SK-N-SH (cell line): ENCODE measurements at regions not wholly inside any gene's neighbourhood (a gene's known extent, or its start where the extent isn't known, plus 50 kb on each side); places are given as distances from the start of the nearest gene placed in this dataset.

Experiments
- CTCF ChIA-PET: fragments of 300-600, 350-600 bp; formaldehyde crosslinking; extraction: SDS; loops from one replicate; lab custom pipeline; 2021; lab: Yijun Ruan, JAX
- POLR2A ChIA-PET: fragments of 350-600 bp; sonication (Branson Sonifier 250); formaldehyde crosslinking; extraction: SDS; loops from one replicate; lab custom pipeline; 2020; ENCODE audit warnings: antibody characterized with exemption, inconsistent platforms; lab: Yijun Ruan, JAX
- DNase-seq: peaks from one replicate; pipeline ENCODE4 v3.0.0; 2012
- H2AFZ ChIP-seq: fragments of 200-600 bp; sonication (generic); 2 replicates; pipeline ENCODE4 v1.8.1; 2016; ENCODE audit warnings: antibody characterized with exemption, mild to moderate bottlenecking, low read depth
- H3F3A ChIP-seq: fragments of 200-600 bp; sonication (generic); replicated peaks from 2 replicates; pipeline ENCODE3; 2016; ENCODE audit warnings: antibody characterized with exemption, mild to moderate bottlenecking; ENCODE audit not compliant: insufficient read depth
- H3K27ac ChIP-seq, 2 experiments: fragments of 200-500 bp in 1 of 2; fragments of 200-600 bp in 1 of 2; sonication (Bioruptor generic) in 1 of 2; sonication (generic), shearing (Covaris generic) in 1 of 2; 2 replicates each; pipeline versions ENCODE4 v1.5.1 to v1.6.1; 2014 to 2016; ENCODE audit warnings: low read depth in 2 of 2, inconsistent platforms in 1 of 2, low read length in 1 of 2, mild to moderate bottlenecking in 1 of 2, mixed read lengths in 1 of 2
- H3K27me3 ChIP-seq: fragments of 200-600 bp; sonication (generic), shearing (Covaris generic); 2 replicates; pipeline ENCODE4 v1.6.1; 2016; ENCODE audit warnings: mixed run types; ENCODE audit not compliant: insufficient read depth
- H3K36me3 ChIP-seq, 2 experiments: fragments of 200-500 bp in 1 of 2; fragments of 200-600 bp in 1 of 2; sonication (Bioruptor generic) in 1 of 2; sonication (generic) in 1 of 2; replicated peaks in 1 of 2; 2 replicates each; pipeline versions ENCODE3 to v1.5.1; 2014 to 2016; ENCODE audit warnings: low read length in 1 of 2, mild to moderate bottlenecking in 1 of 2; ENCODE audit not compliant: insufficient read depth in 2 of 2, control insufficient read depth in 1 of 2
- H3K4me1 ChIP-seq, 2 experiments: fragments of 200-500 bp in 1 of 2; fragments of 200-600 bp in 1 of 2; sonication (Bioruptor generic) in 1 of 2; sonication (generic), shearing (Covaris generic) in 1 of 2; 2 replicates each; pipeline versions ENCODE4 v1.5.1 to v1.6.1; 2014 to 2016; ENCODE audit warnings: low read depth in 1 of 2, low read length in 1 of 2, mixed run types in 1 of 2; ENCODE audit not compliant: insufficient read depth in 2 of 2, control insufficient read depth in 1 of 2
- H3K4me2 ChIP-seq: fragments of 200-600 bp; sonication (generic), shearing (Covaris generic); 2 replicates; pipeline ENCODE4 v1.6.1; 2017; ENCODE audit warnings: mixed run types
- H3K4me3 ChIP-seq, 2 experiments: fragments of 200-500 bp in 1 of 2; fragments of 200-600 bp in 1 of 2; sonication (Bioruptor generic) in 1 of 2; sonication (generic), shearing (Covaris generic) in 1 of 2; 2 replicates each; pipeline versions ENCODE4 v1.5.1 to v1.8.1; 2014 to 2016; ENCODE audit warnings: low read depth in 2 of 2, inconsistent platforms in 1 of 2, low read length in 1 of 2, mild to moderate bottlenecking in 1 of 2, mixed read lengths in 1 of 2, moderate library complexity in 1 of 2
- H3K79me2 ChIP-seq: fragments of 200-600 bp; sonication (generic); 2 replicates; pipeline ENCODE4 v1.8.1; 2017; ENCODE audit warnings: mild to moderate bottlenecking; ENCODE audit not compliant: insufficient read depth
- H3K9ac ChIP-seq: fragments of 200-600 bp; sonication (generic); 2 replicates; pipeline ENCODE4 v1.6.1; 2017; ENCODE audit warnings: mixed run types
- H3K9me2 ChIP-seq: fragments of 200-600 bp; sonication (generic); 2 replicates; pipeline ENCODE4 v1.6.1; 2017; ENCODE audit warnings: mixed run types
- H3K9me3 ChIP-seq: fragments of 200-600 bp; sonication (generic); 2 replicates; pipeline ENCODE4 v1.6.1; 2017; ENCODE audit warnings: mixed run types, mild to moderate bottlenecking, moderate library complexity
- H4K20me1 ChIP-seq: fragments of 200-600 bp; sonication (generic); 2 replicates; pipeline ENCODE4 v1.6.1; 2017; ENCODE audit warnings: mild to moderate bottlenecking, mixed run types; ENCODE audit not compliant: insufficient read depth
- CTCF ChIP-seq: fragments of 200-600 bp; sonication (generic); IDR thresholded peaks from 2 replicates; pipeline ENCODE4 v1.6.1; 2017; ENCODE audit warnings: antibody characterized with exemption, mild to moderate bottlenecking, moderate library complexity
- ELF1 ChIP-seq: IDR thresholded peaks from 2 replicates; pipeline ENCODE4 v1.4.0; 2012
- FOSL2 ChIP-seq: IDR thresholded peaks from 2 replicates; pipeline ENCODE4 v1.4.0; 2012; ENCODE audit warnings: low read depth, mild to moderate bottlenecking, moderate library complexity, borderline replicate concordance
- FOXJ3 ChIP-seq: sonication (generic); formaldehyde crosslinking; IDR thresholded peaks from 2 replicates; pipeline ENCODE4 v1.5.1; 2020; ENCODE audit warnings: mild to moderate bottlenecking, missing genetic modification reagents
- GABPA ChIP-seq: IDR thresholded peaks from 2 replicates; pipeline ENCODE4 v1.4.0; 2012; ENCODE audit warnings: low read depth, mild to moderate bottlenecking
- IRF3 ChIP-seq: fragments of 150-350 bp; IDR thresholded peaks from 2 replicates; pipeline ENCODE4 v1.6.1; 2016; ENCODE audit warnings: mild to moderate bottlenecking, low read depth, low read length
- JUND ChIP-seq: IDR thresholded peaks from 2 replicates; pipeline ENCODE4 v1.4.0; 2012
- MEF2A ChIP-seq: IDR thresholded peaks from 2 replicates; pipeline ENCODE4 v1.4.0; 2012; ENCODE audit warnings: low read depth, borderline replicate concordance
- NFIC ChIP-seq: IDR thresholded peaks from 2 replicates; pipeline ENCODE4 v1.4.0; 2012; ENCODE audit warnings: borderline replicate concordance
- RCOR1 ChIP-seq: fragments of 150-350 bp; IDR thresholded peaks from 2 replicates; pipeline ENCODE4 v1.6.1; 2017; ENCODE audit warnings: antibody characterized with exemption, low read length
- RFX5 ChIP-seq: IDR thresholded peaks from 2 replicates; pipeline ENCODE4 v1.6.1; 2012; ENCODE audit warnings: mild to moderate bottlenecking, improper control_type of control experiment, low read length
- SIN3A ChIP-seq: IDR thresholded peaks from 2 replicates; pipeline ENCODE4 v1.6.1; 2012; ENCODE audit warnings: low read depth, mild to moderate bottlenecking, low read length, moderate library complexity, borderline replicate concordance
- TAF1 ChIP-seq: IDR thresholded peaks from 2 replicates; pipeline ENCODE4 v1.6.1; 2012; ENCODE audit warnings: low read depth, mild to moderate bottlenecking, low read length, moderate library complexity, borderline replicate concordance
- TCF12 ChIP-seq: IDR thresholded peaks from 2 replicates; pipeline ENCODE4 v1.4.0; 2012
- WGBS: methylation state at CpG from one replicate; pipeline ENCODE4 v1.1.6; 2017; ENCODE audit warnings: low lambda C conversion rate; 5-methylcytosine and 5-hydroxymethylcytosine counted together

- peaks cover 29% of the 10 kb centered on the region for H3K27me3 ChIP-seq
- no peaks in the 10 kb centered on the region for H3K9me2 ChIP-seq
- TF ChIP-seq RFX5 (no peak), RCOR1 (no peak), SIN3A (no peak), MEF2A (no peak), ELF1 (no peak), FOXJ3 (CRISPR knock-in tag) (no peak), TAF1 (no peak), FOSL2 (no peak), CTCF (no peak), IRF3 (no peak), JUND (no peak), GABPA (no peak)
- H2AFZ ChIP-seq, result no peak overlapping the region
- no peaks in the 10 kb centered on the region for H3K79me2 ChIP-seq
- no peak overlapping the region for H3K27ac ChIP-seq
- H3K9ac ChIP-seq, result no peak overlapping the region
- H3F3A ChIP-seq, result no peaks in the 10 kb centered on the region
- WGBS, result 45% methylated on average over 13 of the region's 13 CpGs
- peaks cover 0 to 34% of the 10 kb centered on the region in 2 experiments; a peak in 2 of 4 replicates for H3K4me1 ChIP-seq
- no peak for DNase-seq
- H3K4me3 ChIP-seq, result no peak overlapping the region
- CTCF ChIA-PET, result interaction anchor here (0.7 to 34.2 kb wide), 10 partner anchors 9 to 232 kb away, joined by 3 to 571 read pairs (median 4); no protein-coding TSS in a partner anchor
- H3K9me3 ChIP-seq, result no peaks in the 10 kb centered on the region
- no peak overlapping the region for H3K4me2 ChIP-seq
- no peaks in the 10 kb centered on the region for H4K20me1 ChIP-seq
- POLR2A ChIA-PET, result interaction anchor here (1.3 kb wide), 1 partner anchor 85 kb away, joined by 3 read pairs; the partner anchor contains the start of gene ENGASE
- no peaks in the 10 kb centered on the region for H3K36me3 ChIP-seq
Observed at GRCh38 chr17:79159926-79160325, 85.3 kb downstream of the ENGASE start.

GRCh38 chr17:79159471-79159870 is 84.8 kb downstream of the ENGASE start:
- WGBS, result 56% methylated on average over 6 of the region's 6 CpGs
- H3K79me2 ChIP-seq, result no peaks in the 10 kb centered on the region
- ChIA-PET CTCF (interaction anchor here (0.7 to 34.2 kb wide), 10 partner anchors 10 to 233 kb away, joined by 3 to 571 read pairs (median 6); no protein-coding TSS in a partner anchor), POLR2A (interaction anchor here (1.3 kb wide), 1 partner anchor 85 kb away, joined by 3 read pairs; the partner anchor contains the start of gene ENGASE)
- no peak overlapping the region for H3K4me3 ChIP-seq
- H3K4me2 ChIP-seq, result no peak overlapping the region
- H3K9ac ChIP-seq, result no peak overlapping the region
- H3K27ac ChIP-seq, result no peak overlapping the region
- no peaks in the 10 kb centered on the region for H4K20me1 ChIP-seq
- DNase-seq, result no peak
- no peaks in the 10 kb centered on the region for H3K9me3 ChIP-seq
- no peak overlapping the region for H2AFZ ChIP-seq
- H3F3A ChIP-seq, result no peaks in the 10 kb centered on the region
- H3K4me1 ChIP-seq, result peaks cover 0 to 36% of the 10 kb centered on the region in 2 experiments; a peak in 2 of 4 replicates
- H3K9me2 ChIP-seq, result no peaks in the 10 kb centered on the region
- TF ChIP-seq SIN3A (no peak), NFIC (no peak), FOXJ3 (CRISPR knock-in tag) (no peak), TCF12 (no peak), JUND (no peak), GABPA (no peak)
- H3K36me3 ChIP-seq, result no peaks in the 10 kb centered on the region
- H3K27me3 ChIP-seq, result peaks cover 29% of the 10 kb centered on the region
